AG09309 (cell line): ENCODE measurements at regions not wholly inside any gene's neighbourhood (a gene's known extent, or its start where the extent isn't known, plus 50 kb on each side); places are given as distances from the start of the nearest gene placed in this dataset.

ENCODE experiments used
- DNase-seq: peaks from one replicate; pipeline ENCODE4 v3.0.0-alpha.2; 2010; ENCODE audit warnings: low read depth
- H3K4me3 ChIP-seq: 2 replicates; pipeline ENCODE4 v1.5.1; 2011; ENCODE audit warnings: mild to moderate bottlenecking, low read depth, low read length, moderate library complexity; ENCODE audit not compliant: control insufficient read depth
- TF ChIP-seq, protein P1 (sequence below): IDR thresholded peaks from 2 replicates; pipeline ENCODE4 v1.5.1; 2011; ENCODE audit warnings: mild to moderate bottlenecking, low read depth, low read length, inconsistent platforms; ENCODE audit not compliant: insufficient read depth, control insufficient read depth; ENCODE audit errors: missing control alignments

DNA sequence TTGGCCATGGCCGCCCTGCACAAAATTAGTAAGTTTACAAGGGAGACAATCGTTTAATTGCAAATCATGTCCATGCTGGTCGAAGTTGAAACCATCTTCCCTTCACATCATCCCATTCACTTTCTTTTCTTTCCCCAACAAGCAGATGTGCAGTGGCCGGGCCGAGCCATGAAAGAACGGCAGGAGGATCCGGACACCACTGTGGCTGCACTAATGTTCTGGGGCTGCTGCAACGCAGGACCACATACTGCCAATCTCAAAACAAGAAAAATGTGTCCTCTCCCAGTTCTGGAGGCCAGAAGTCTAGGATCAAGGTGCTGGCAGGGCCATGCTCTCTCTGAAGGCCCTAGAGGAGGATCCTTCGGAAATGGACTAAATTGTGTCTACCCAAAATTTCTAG, 227.4 kb upstream of the MYT1L start:
- no peak for DNase-seq
- H3K4me3 ChIP-seq, result no peak overlapping the region
- TF ChIP-seq, protein P1, sequence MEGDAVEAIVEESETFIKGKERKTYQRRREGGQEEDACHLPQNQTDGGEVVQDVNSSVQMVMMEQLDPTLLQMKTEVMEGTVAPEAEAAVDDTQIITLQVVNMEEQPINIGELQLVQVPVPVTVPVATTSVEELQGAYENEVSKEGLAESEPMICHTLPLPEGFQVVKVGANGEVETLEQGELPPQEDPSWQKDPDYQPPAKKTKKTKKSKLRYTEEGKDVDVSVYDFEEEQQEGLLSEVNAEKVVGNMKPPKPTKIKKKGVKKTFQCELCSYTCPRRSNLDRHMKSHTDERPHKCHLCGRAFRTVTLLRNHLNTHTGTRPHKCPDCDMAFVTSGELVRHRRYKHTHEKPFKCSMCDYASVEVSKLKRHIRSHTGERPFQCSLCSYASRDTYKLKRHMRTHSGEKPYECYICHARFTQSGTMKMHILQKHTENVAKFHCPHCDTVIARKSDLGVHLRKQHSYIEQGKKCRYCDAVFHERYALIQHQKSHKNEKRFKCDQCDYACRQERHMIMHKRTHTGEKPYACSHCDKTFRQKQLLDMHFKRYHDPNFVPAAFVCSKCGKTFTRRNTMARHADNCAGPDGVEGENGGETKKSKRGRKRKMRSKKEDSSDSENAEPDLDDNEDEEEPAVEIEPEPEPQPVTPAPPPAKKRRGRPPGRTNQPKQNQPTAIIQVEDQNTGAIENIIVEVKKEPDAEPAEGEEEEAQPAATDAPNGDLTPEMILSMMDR, result no peak

DNA sequence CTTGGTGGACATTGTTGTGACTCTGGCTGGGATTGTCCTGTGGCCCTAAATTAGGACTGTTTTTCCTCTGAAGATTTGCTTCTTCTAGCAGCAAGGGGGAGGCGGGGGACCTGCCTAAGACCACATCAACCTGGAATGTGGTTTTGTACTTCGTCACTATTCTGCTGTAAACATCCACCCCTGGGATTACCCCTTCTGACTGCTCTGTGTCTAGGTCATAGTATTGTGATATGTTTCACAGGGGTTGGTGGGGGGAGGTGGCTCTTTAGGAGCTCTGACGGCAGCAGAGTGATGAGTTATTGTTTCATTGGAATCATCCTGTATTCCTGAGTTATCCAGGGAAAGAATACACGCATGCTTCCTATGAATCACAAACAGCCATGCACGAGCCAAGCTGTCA, 226.4 kb upstream of the MYT1L start:
- DNase-seq, result no peak
- H3K4me3 ChIP-seq, result no peak overlapping the region
- TF ChIP-seq, protein P1, result no peak

DNA sequence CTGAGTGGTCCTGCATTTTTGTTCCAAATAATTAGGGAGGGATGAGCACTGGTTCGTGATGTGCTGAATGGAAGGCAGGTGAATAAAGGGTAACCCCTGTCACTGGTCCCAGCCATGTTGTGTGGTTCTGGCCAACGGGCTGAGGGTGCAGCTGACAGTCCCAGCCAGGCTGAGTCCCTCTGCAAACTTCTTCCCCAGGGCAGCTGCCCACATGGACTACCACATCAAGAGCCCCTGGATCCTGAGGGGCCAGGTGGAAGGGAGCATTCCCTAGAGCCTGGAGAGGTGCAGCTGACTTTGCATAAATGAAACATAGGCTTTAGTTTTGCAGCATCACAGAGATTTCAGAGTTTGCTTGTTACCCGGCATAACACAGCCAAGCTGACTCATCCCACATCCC, 219.8 kb upstream of the MYT1L start:
- DNase-seq, result no peak
- TF ChIP-seq, protein P1, result no peak
- no peak overlapping the region for H3K4me3 ChIP-seq

DNA sequence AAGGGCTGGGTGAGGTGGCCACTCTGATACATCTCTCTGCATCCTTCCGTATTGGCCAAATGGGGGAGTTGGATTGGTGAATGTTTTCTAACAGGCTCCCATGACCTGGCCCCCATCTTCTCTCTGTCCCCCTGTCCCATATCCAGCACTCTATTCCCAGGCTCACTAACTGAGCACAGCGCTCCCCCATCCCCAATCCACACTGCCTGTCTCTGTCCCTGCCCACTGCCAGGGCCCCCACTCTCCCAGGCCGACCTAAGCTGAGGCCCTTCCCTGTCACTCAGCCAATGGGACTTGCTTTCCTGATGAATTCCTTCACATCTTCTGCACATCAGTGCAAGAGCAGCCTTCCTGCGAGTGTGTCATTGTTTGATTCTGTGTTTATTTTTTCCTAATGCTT, 216.8 kb upstream of the MYT1L start:
- no peak for DNase-seq
- H3K4me3 ChIP-seq, result no peak overlapping the region
- TF ChIP-seq, protein P1, result no peak

DNA sequence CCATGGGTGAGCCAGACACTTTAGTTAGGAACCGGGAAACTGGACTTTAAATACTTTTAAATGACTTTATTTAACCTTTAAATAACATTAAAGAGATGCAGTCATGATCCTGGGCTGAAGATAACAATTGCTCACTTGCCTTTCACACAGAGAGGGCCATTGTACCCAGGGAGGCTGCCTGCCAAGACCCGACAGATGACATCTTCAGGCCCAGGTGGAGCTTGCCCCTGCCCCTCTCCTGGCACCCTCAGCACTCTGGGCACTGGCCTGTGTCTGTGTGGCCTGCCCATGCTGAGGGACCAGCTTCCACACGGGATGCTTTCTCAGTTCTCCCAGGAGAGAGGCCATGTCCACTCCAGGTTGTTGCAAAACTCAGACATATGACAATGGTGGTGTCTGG, 216.4 kb upstream of the MYT1L start:
- no peak overlapping the region for H3K4me3 ChIP-seq
- no peak for DNase-seq

DNA sequence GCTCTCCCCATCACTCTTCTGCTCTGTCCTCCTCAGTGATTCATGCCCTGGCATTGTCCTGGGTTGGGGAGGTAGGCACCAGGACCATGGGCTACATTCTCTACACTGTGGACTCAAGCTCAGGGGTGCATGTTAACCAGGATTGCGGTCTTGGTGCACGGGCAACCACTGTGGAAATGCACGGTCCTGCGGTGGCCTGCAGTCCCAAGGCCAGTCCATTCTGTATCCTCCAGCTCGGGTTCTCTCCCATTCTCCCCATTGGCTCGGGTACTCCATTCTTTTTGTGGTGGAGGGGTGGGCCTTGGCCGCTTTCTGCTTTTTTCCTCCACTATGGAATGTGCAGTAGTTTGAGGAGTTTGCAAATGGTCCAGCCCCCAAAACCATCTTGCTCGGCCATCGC, 215.0 kb upstream of the MYT1L start:
- TF ChIP-seq, protein P1, result no peak
- DNase-seq, result no peak
- no peak overlapping the region for H3K4me3 ChIP-seq

More for the DNA sequence above, 216.4 kb upstream of the MYT1L start:
- TF ChIP-seq, protein P1, result no peak

DNA sequence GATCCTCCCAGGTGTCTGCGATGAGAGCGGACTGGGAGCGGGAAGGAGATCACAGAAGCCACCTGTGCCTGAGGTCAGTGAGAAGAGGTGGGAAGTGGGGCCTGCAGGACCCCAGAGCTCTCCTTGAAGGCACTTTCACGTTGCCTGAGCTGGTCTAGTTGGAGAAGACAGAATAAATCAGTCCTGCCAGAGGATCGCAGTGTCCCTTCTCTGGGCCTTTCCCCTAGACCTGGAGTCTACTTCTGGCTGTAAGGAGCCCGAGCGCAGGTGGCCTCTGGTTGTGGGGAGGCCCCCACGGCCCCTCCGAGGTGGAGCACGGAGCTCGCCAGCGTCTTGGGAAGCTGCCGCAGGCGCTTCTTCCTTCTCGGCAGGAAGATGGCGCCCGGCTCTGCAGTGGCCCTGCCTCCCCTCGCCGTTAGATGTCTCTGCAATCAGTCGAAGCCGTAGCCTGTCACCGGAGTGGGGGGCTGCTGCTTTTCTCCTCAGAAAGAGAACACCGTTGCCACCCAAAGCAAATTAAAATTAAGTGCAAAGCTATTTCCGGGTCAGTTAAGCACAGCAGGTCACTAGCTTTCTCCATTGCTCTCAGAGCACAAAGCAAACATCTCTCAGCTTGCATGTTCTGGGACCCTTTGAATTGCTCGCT, 212.0 kb upstream of the MYT1L start:
- H3K4me3 ChIP-seq, result no peak overlapping the region
- DNase-seq, result no peak
- TF ChIP-seq, protein P1, result no peak
